Astrocyte of the cerebellum (primary cell): ENCODE measurements at regions not wholly inside any gene's neighbourhood (a gene's known extent, or its start where the extent isn't known, plus 50 kb on each side); places are given as distances from the start of the nearest gene placed in this dataset.
"Not testable (repeated sequence)": the region's sequence is repeated elsewhere in the genome, so short reads cannot be mapped to it uniquely, and the experiment has no call there.

Experiments
- DNase-seq: peaks from one replicate; pipeline ENCODE4 v3.0.0-alpha.2; 2011; ENCODE audit warnings: low read depth
- H3K4me3 ChIP-seq: 2 replicates; pipeline ENCODE4 v1.5.1; 2011; ENCODE audit warnings: mild to moderate bottlenecking, low read depth, low read length, moderate library complexity
- CTCF ChIP-seq: IDR thresholded peaks from 2 replicates; pipeline ENCODE4 v1.5.1; 2012; ENCODE audit warnings: low read length, low read depth, moderate library complexity, mild to moderate bottlenecking; ENCODE audit errors: missing control alignments
- in situ Hi-C: cut with HindIII; loops from 2 replicates; pipeline ENCODE4 v1.10.0; 2017; ENCODE audit warnings: low sequenced_read_pairs

- H3K4me3 ChIP-seq, DNase-seq, in situ Hi-C loops: not testable (repeated sequence)
- peak; percentile 23 for TF ChIP-seq CTCF
Observed at GRCh38 chr14:106764968-106765369, 1238.6 kb downstream of the TMEM121 start.

GRCh38 chr14:106766145-106766544 is 1239.8 kb downstream of the TMEM121 start:
- DNase-seq = no peak
- in situ Hi-C loops = no loop called here
- H3K4me3 ChIP-seq = no peak overlapping the region
- TF ChIP-seq CTCF = no peak

- in situ Hi-C loops, DNase-seq, H3K4me3 ChIP-seq: not testable (repeated sequence)
Observed at GRCh38 chr14:106766551-106767277, 1240.3 kb downstream of the TMEM121 start.

GRCh38 chr14:106768230-106768629 is 1241.8 kb downstream of the TMEM121 start:
- in situ Hi-C loops, H3K4me3 ChIP-seq, DNase-seq: not testable (repeated sequence)

- DNase-seq, H3K4me3 ChIP-seq, in situ Hi-C loops: not testable (repeated sequence)
Observed at GRCh38 chr14:106768972-106769700, 1242.8 kb downstream of the TMEM121 start.

- H3K4me3 ChIP-seq, DNase-seq, in situ Hi-C loops: not testable (repeated sequence)
Observed at GRCh38 chr14:106770158-106770672, 1243.8 kb downstream of the TMEM121 start.

GRCh38 chr14:106774889-106775480 is 1248.6 kb downstream of the TMEM121 start:
- in situ Hi-C loops, H3K4me3 ChIP-seq, DNase-seq: not testable (repeated sequence)

- no peak overlapping the region for H3K4me3 ChIP-seq
- no peak for TF ChIP-seq CTCF
- in situ Hi-C loops = no loop called here
- no peak for DNase-seq
Observed at GRCh38 chr14:106776395-106776983, 1250.1 kb downstream of the TMEM121 start.

- no peak for DNase-seq
- in situ Hi-C loops = no loop called here
- TF ChIP-seq CTCF = no peak
- no peak overlapping the region for H3K4me3 ChIP-seq
Observed at GRCh38 chr14:106778986-106779385, 1252.6 kb downstream of the TMEM121 start.
